Rectal smooth muscle tissue (tissue), 1 donor: ENCODE measurements at regions not wholly inside any gene's neighbourhood (a gene's known extent, or its start where the extent isn't known, plus 50 kb on each side); places are given as distances from the start of the nearest gene placed in this dataset.

Source experiments
- H3K27ac ChIP-seq: one replicate; pipeline ENCODE4 v1.7.0; 2013; ENCODE audit warnings: low read depth, low read length, inconsistent platforms
- H3K27me3 ChIP-seq: one replicate; pipeline ENCODE4 v1.7.0; 2013; ENCODE audit warnings: low read length; ENCODE audit not compliant: control insufficient read depth, insufficient read depth
- H3K36me3 ChIP-seq: one replicate; pipeline ENCODE4 v1.7.0; 2013; ENCODE audit warnings: low read length; ENCODE audit not compliant: control insufficient read depth, insufficient read depth
- H3K4me1 ChIP-seq: one replicate; pipeline ENCODE4 v1.7.0; 2013; ENCODE audit warnings: low read length; ENCODE audit not compliant: control insufficient read depth, insufficient read depth
- H3K4me3 ChIP-seq: one replicate; pipeline ENCODE4 v1.7.0; 2013; ENCODE audit warnings: low read length
- H3K9ac ChIP-seq: one replicate; pipeline ENCODE4 v1.7.0; 2013; ENCODE audit warnings: low read length

GRCh38 chr4:15130441-15130840 is 128.2 kb downstream of the CPEB2 start:
- no peak overlapping the region for H3K9ac ChIP-seq

GRCh38 chr4:15131551-15131950 is 129.3 kb downstream of the CPEB2 start:
- Histone ChIP-seq H3K4me3 (no peak overlapping the region), H3K4me1 (no peaks in the 10 kb centered on the region), H3K27ac (no peak overlapping the region), H3K9ac (no peak overlapping the region), H3K36me3 (no peaks in the 10 kb centered on the region), H3K27me3 (no peaks in the 10 kb centered on the region)

More at GRCh38 chr4:15130441-15130840, 128.2 kb downstream of the CPEB2 start:
- Histone ChIP-seq H3K27ac (no peak overlapping the region), H3K4me1 (no peaks in the 10 kb centered on the region), H3K4me3 (no peak overlapping the region), H3K36me3 (no peaks in the 10 kb centered on the region), H3K27me3 (no peaks in the 10 kb centered on the region)

GRCh38 chr4:15132739-15133138 is 130.5 kb downstream of the CPEB2 start:
- no peaks in the 10 kb centered on the region for H3K36me3 ChIP-seq
- H3K9ac ChIP-seq: no peak overlapping the region
- H3K27ac ChIP-seq: no peak overlapping the region

GRCh38 chr4:15139599-15139998 is 137.3 kb downstream of the CPEB2 start:
- H3K27ac ChIP-seq: no peak overlapping the region
- no peak overlapping the region for H3K9ac ChIP-seq
- no peaks in the 10 kb centered on the region for H3K36me3 ChIP-seq
- no peak overlapping the region for H3K4me3 ChIP-seq
- H3K27me3 ChIP-seq: no peaks in the 10 kb centered on the region
- H3K4me1 ChIP-seq: no peaks in the 10 kb centered on the region

More at GRCh38 chr4:15132739-15133138, 130.5 kb downstream of the CPEB2 start:
- Histone ChIP-seq H3K27me3 (no peaks in the 10 kb centered on the region), H3K4me3 (no peak overlapping the region), H3K4me1 (no peaks in the 10 kb centered on the region)

- no peaks in the 10 kb centered on the region for H3K27me3 ChIP-seq
- no peaks in the 10 kb centered on the region for H3K4me1 ChIP-seq
- no peak overlapping the region for H3K9ac ChIP-seq
- H3K36me3 ChIP-seq: no peaks in the 10 kb centered on the region
- no peak overlapping the region for H3K27ac ChIP-seq
- no peak overlapping the region for H3K4me3 ChIP-seq
Observed at GRCh38 chr4:15142201-15142600, 139.9 kb downstream of the CPEB2 start.

- Histone ChIP-seq H3K9ac (no peak overlapping the region), H3K36me3 (no peaks in the 10 kb centered on the region), H3K27me3 (no peaks in the 10 kb centered on the region), H3K4me3 (no peak overlapping the region), H3K4me1 (no peaks in the 10 kb centered on the region), H3K27ac (no peak overlapping the region)
Observed at GRCh38 chr4:15143551-15143950, 141.3 kb downstream of the CPEB2 start.

GRCh38 chr4:15144249-15144966 is 142.1 kb downstream of the CPEB2 start:
- peaks cover 4% of the 10 kb centered on the region for H3K4me1 ChIP-seq
- H3K4me3 ChIP-seq: no peak overlapping the region
- no peaks in the 10 kb centered on the region for H3K27me3 ChIP-seq
- H3K9ac ChIP-seq: no peak overlapping the region
- H3K27ac ChIP-seq: no peak overlapping the region
- no peaks in the 10 kb centered on the region for H3K36me3 ChIP-seq

GRCh38 chr4:15144967-15145295 is 142.7 kb downstream of the CPEB2 start:
- peaks cover 9% of the 10 kb centered on the region for H3K4me1 ChIP-seq
- H3K27me3 ChIP-seq: no peaks in the 10 kb centered on the region
- no peaks in the 10 kb centered on the region for H3K36me3 ChIP-seq
- no peak overlapping the region for H3K9ac ChIP-seq
- H3K4me3 ChIP-seq: no peak overlapping the region
- H3K27ac ChIP-seq: no peak overlapping the region

- H3K9ac ChIP-seq: no peak overlapping the region
- H3K4me3 ChIP-seq: no peak overlapping the region
- H3K27me3 ChIP-seq: no peaks in the 10 kb centered on the region
- no peak overlapping the region for H3K27ac ChIP-seq
- H3K4me1 ChIP-seq: peaks cover 14% of the 10 kb centered on the region
- no peaks in the 10 kb centered on the region for H3K36me3 ChIP-seq
Observed at GRCh38 chr4:15145709-15146108, 143.4 kb downstream of the CPEB2 start.

- Histone ChIP-seq H3K36me3 (no peaks in the 10 kb centered on the region), H3K9ac (no peak overlapping the region), H3K4me1 (peaks cover 14% of the 10 kb centered on the region), H3K4me3 (no peak overlapping the region), H3K27ac (no peak overlapping the region), H3K27me3 (no peaks in the 10 kb centered on the region)
Observed at GRCh38 chr4:15147714-15148113, 145.4 kb downstream of the CPEB2 start.

- H3K4me1 ChIP-seq: peaks cover 14% of the 10 kb centered on the region
- no peaks in the 10 kb centered on the region for H3K27me3 ChIP-seq
- H3K36me3 ChIP-seq: no peaks in the 10 kb centered on the region
- H3K4me3 ChIP-seq: no peak overlapping the region
- no peak overlapping the region for H3K27ac ChIP-seq
- H3K9ac ChIP-seq: no peak overlapping the region
Observed at GRCh38 chr4:15148199-15148598, 145.9 kb downstream of the CPEB2 start.

- Histone ChIP-seq H3K4me1 (peaks cover 14% of the 10 kb centered on the region), H3K36me3 (no peaks in the 10 kb centered on the region), H3K9ac (no peak overlapping the region), H3K4me3 (no peak overlapping the region), H3K27me3 (no peaks in the 10 kb centered on the region), H3K27ac (no peak overlapping the region)
Observed at GRCh38 chr4:15148691-15149090, 146.4 kb downstream of the CPEB2 start.

- no peak overlapping the region for H3K9ac ChIP-seq
- H3K27ac ChIP-seq: no peak overlapping the region
- H3K4me1 ChIP-seq: peaks cover 14% of the 10 kb centered on the region
- H3K36me3 ChIP-seq: no peaks in the 10 kb centered on the region
- H3K4me3 ChIP-seq: no peak overlapping the region
- H3K27me3 ChIP-seq: no peaks in the 10 kb centered on the region
Observed at GRCh38 chr4:15149234-15149838, 147.1 kb downstream of the CPEB2 start.
